ENCODE measurements at regions not wholly inside any gene's neighbourhood (a gene's known extent, or its start where the extent isn't known, plus 50 kb on each side); places are given as distances from the start of the nearest gene placed in this dataset.

- DNase-seq (ENCODE audit: low read depth): peak; percentile 99
- TF ChIP-seq CTCF (IDR thresholded peaks at IDR 0.05; ENCODE audit: insufficient read depth, low read length): no peak
- H3K4me3 ChIP-seq (ENCODE audit: low read depth, low read length): no peak overlapping the region
Observed at GRCh38 chr3:106745344-106746168, 631.7 kb upstream of the CCDC54 start.

- DNase-seq (ENCODE audit: low read depth): peak; percentile 51
- no peak overlapping the region for H3K4me3 ChIP-seq (ENCODE audit: low read depth, low read length)
- no peak for TF ChIP-seq CTCF (IDR thresholded peaks at IDR 0.05; ENCODE audit: insufficient read depth, low read length)
Observed at GRCh38 chr3:106746286-106746685, 631.0 kb upstream of the CCDC54 start.

- no peak for DNase-seq (ENCODE audit: low read depth)
- no peak overlapping the region for H3K4me3 ChIP-seq (ENCODE audit: low read depth, low read length)
- no peak for TF ChIP-seq CTCF (IDR thresholded peaks at IDR 0.05; ENCODE audit: insufficient read depth, low read length)
Observed at GRCh38 chr3:106748472-106749262, 628.6 kb upstream of the CCDC54 start.

- DNase-seq (ENCODE audit: low read depth): no peak
- no peak for TF ChIP-seq CTCF (IDR thresholded peaks at IDR 0.05; ENCODE audit: insufficient read depth, low read length)
- no peak overlapping the region for H3K4me3 ChIP-seq (ENCODE audit: low read depth, low read length)
Observed at GRCh38 chr3:106750092-106750491, 627.1 kb upstream of the CCDC54 start.

- no peak overlapping the region for H3K4me3 ChIP-seq (ENCODE audit: low read depth, low read length)
- TF ChIP-seq CTCF (IDR thresholded peaks at IDR 0.05; ENCODE audit: insufficient read depth, low read length): no peak
- no peak for DNase-seq (ENCODE audit: low read depth)
Observed at GRCh38 chr3:106755336-106755735, 621.9 kb upstream of the CCDC54 start.

GRCh38 chr3:106756901-106757300 is 620.3 kb upstream of the CCDC54 start:
- H3K4me3 ChIP-seq (ENCODE audit: low read depth, low read length): no peak overlapping the region
- no peak for TF ChIP-seq CTCF (IDR thresholded peaks at IDR 0.05; ENCODE audit: insufficient read depth, low read length)
- DNase-seq (ENCODE audit: low read depth): no peak
